ENCODE measurements at regions not wholly inside any gene's neighbourhood (a gene's known extent, or its start where the extent isn't known, plus 50 kb on each side); places are given as distances from the start of the nearest gene placed in this dataset.

GRCh38 chr10:43882711-43883110 is 234.0 kb upstream of the ZNF32 start:
- no peaks in the 10 kb centered on the region for H3K4me1 ChIP-seq
- ATAC-seq (no peak), DNase-seq (no peak)
- H3K4me3 ChIP-seq = no peak overlapping the region
- no peaks in the 10 kb centered on the region for H3K27me3 ChIP-seq
- H3K9me3 ChIP-seq = no peaks in the 10 kb centered on the region
- no peaks in the 10 kb centered on the region for H3K36me3 ChIP-seq
- no peak overlapping the region for H3K27ac ChIP-seq
- intact Hi-C loops (cut with DNase I) = no loop called here
- no peak for TF ChIP-seq CTCF (IDR thresholded peaks at IDR 0.05)

GRCh38 chr10:43881657-43882056 is 233.0 kb upstream of the ZNF32 start:
- DNase-seq = no peak
- Histone ChIP-seq H3K27me3 (no peaks in the 10 kb centered on the region), H3K4me1 (no peaks in the 10 kb centered on the region), H3K4me3 (no peak overlapping the region), H3K9me3 (no peaks in the 10 kb centered on the region), H3K27ac (no peak overlapping the region), H3K36me3 (no peaks in the 10 kb centered on the region)
- TF ChIP-seq CTCF (IDR thresholded peaks at IDR 0.05) = no peak
- intact Hi-C loops (cut with DNase I) = no loop called here
- ATAC-seq = no peak

GRCh38 chr10:43880160-43880559 is 231.5 kb upstream of the ZNF32 start:
- Histone ChIP-seq H3K4me3 (no peak overlapping the region), H3K36me3 (no peaks in the 10 kb centered on the region), H3K27ac (no peak overlapping the region), H3K27me3 (no peaks in the 10 kb centered on the region), H3K9me3 (no peaks in the 10 kb centered on the region), H3K4me1 (no peaks in the 10 kb centered on the region)
- intact Hi-C loops (cut with DNase I) = no loop called here
- ATAC-seq (no peak), DNase-seq (no peak)
- no peak for TF ChIP-seq CTCF (IDR thresholded peaks at IDR 0.05)

GRCh38 chr10:43879742-43880141 is 231.1 kb upstream of the ZNF32 start:
- DNase-seq (no peak), ATAC-seq (no peak)
- no peak for TF ChIP-seq CTCF (IDR thresholded peaks at IDR 0.05)
- Histone ChIP-seq H3K36me3 (no peaks in the 10 kb centered on the region), H3K4me1 (no peaks in the 10 kb centered on the region), H3K9me3 (no peaks in the 10 kb centered on the region), H3K27me3 (no peaks in the 10 kb centered on the region), H3K27ac (no peak overlapping the region), H3K4me3 (no peak overlapping the region)
- intact Hi-C loops (cut with DNase I) = no loop called here

- H3K4me3 ChIP-seq = no peak overlapping the region
- DNase-seq = no peak
- no peak overlapping the region for H3K27ac ChIP-seq
- ATAC-seq = no peak
- intact Hi-C loops (cut with DNase I) = no loop called here
- no peaks in the 10 kb centered on the region for H3K27me3 ChIP-seq
- no peaks in the 10 kb centered on the region for H3K9me3 ChIP-seq
- H3K4me1 ChIP-seq = no peaks in the 10 kb centered on the region
- no peaks in the 10 kb centered on the region for H3K36me3 ChIP-seq
- TF ChIP-seq CTCF (IDR thresholded peaks at IDR 0.05) = no peak
These were observed 230.5 kb upstream of the ZNF32 start for GRCh38 chr10:43879162-43879561.
